ENCODE measurements at regions not wholly inside any gene's neighbourhood (a gene's known extent, or its start where the extent isn't known, plus 50 kb on each side); places are given as distances from the start of the nearest gene placed in this dataset.
A peak's percentile ranks its signal among the peaks of the same experiment; 100 is the strongest.

DNA sequence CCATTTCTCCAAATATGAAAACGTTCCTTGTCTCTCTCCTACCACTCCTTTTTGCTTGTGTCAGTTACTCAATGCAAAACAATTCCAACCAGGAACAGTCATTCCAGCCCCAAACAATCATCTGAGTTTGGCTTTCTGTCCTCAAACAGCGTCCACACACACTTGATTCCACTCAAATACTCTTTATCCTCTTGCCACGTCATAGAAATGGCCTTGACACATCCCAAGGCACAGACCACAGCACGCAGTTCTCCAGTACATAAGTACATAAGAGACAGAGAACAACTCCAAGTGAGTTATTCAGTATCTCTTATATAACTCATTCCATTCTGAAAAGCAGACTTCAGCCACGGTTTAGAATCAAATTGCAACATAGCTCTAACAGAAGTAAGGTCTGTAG is 299.2 kb downstream of the RPS29 start:
- Histone ChIP-seq H3K9me3 (no peaks in the 10 kb centered on the region), H3K4me1 (no peaks in the 10 kb centered on the region), H3K4me3 (no peak overlapping the region), H3K27me3 (peaks cover 0 to 8% (median 0%) of the 10 kb centered on the region in 4 donors), H3K36me3 (no peaks in the 10 kb centered on the region), H3K27ac (no peak overlapping the region)
- DNase-seq (no peak), FAIRE-seq (no peak), ATAC-seq (no peak)
- intact Hi-C loops (cut with DNase I) = no loop called here
- 24 to 28% methylated on average over 5 of the region's 5 CpGs for WGBS, 2 donors
- TF ChIP-seq, protein P1, sequence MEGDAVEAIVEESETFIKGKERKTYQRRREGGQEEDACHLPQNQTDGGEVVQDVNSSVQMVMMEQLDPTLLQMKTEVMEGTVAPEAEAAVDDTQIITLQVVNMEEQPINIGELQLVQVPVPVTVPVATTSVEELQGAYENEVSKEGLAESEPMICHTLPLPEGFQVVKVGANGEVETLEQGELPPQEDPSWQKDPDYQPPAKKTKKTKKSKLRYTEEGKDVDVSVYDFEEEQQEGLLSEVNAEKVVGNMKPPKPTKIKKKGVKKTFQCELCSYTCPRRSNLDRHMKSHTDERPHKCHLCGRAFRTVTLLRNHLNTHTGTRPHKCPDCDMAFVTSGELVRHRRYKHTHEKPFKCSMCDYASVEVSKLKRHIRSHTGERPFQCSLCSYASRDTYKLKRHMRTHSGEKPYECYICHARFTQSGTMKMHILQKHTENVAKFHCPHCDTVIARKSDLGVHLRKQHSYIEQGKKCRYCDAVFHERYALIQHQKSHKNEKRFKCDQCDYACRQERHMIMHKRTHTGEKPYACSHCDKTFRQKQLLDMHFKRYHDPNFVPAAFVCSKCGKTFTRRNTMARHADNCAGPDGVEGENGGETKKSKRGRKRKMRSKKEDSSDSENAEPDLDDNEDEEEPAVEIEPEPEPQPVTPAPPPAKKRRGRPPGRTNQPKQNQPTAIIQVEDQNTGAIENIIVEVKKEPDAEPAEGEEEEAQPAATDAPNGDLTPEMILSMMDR (IDR thresholded peaks at IDR 0.05) = no peak

DNA sequence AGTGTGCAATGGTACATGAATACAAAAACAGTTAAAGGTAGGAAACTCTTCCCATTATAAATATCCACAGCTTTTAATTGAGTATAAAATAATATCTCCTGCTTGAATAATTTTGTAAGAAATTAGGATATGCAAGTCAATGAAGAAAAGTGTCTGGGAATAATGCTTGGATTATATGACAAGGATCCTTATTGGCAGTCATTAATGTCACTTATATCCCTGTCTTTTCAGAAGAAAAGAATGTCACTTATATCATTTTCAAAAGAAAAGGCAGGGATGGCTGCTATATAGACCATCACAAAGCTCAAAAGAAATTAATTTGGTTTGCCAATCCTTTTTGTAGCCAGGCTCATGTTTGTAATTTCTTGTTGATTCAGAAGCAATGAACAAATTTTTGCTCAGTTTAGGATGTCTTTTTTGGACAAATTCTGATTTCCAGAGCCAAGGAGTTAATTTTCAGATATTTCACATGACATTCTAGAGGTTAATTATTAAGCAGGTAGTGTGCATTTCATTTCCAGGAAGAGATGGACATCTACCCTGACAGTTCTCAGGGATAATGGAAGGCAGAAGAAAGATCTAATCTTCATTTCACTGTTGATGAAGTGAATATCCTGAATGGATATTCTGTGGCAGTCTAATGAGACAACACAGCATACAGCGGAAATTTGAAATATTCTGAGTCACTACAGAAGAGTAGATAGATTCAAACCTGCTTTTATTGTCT is 299.8 kb downstream of the RPS29 start:
- no peak for ATAC-seq
- TF ChIP-seq, protein P1 (IDR thresholded peaks at IDR 0.05) = no peak

DNA sequence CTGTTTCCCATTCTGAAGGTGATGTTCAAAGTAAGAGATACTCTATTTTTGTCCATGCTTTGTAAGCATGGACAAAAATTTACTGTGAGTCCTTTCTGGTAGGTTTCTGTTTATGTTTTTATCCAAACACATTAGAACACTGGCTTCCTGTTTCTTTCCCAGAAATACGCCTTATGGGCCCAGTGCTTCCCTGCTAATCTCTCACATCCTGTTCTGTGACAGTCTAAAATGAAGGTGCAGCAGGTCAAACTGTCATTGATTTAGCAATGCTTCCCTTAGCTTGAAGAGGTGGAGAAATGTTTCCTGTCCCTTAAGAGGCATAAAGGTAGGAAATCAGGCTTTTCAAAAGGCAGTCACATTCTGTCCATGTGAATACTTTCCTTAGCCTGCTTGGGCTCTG is 305.6 kb downstream of the RPS29 start:
- Histone ChIP-seq H3K4me1 (no peaks in the 10 kb centered on the region), H3K27me3 (peaks cover 0 to 8% (median 0%) of the 10 kb centered on the region in 4 donors), H3K9me3 (no peaks in the 10 kb centered on the region), H3K4me3 (no peak overlapping the region), H3K27ac (no peak overlapping the region), H3K36me3 (no peaks in the 10 kb centered on the region)
- no peak for ATAC-seq
- DNase-seq = no peak
- FAIRE-seq = no peak
- WGBS, 2 donors = 26 to 32% methylated on average over 1 of the region's 1 CpG
- intact Hi-C loops (cut with DNase I) = no loop called here
- TF ChIP-seq, protein P1 (IDR thresholded peaks at IDR 0.05) = no peak

More for the DNA sequence above, 299.8 kb downstream of the RPS29 start:
- Histone ChIP-seq H3K4me3 (no peak overlapping the region), H3K4me1 (no peaks in the 10 kb centered on the region), H3K27me3 (peaks cover 0 to 8% (median 0%) of the 10 kb centered on the region in 4 donors), H3K36me3 (no peaks in the 10 kb centered on the region), H3K27ac (no peak overlapping the region), H3K9me3 (no peaks in the 10 kb centered on the region)
- FAIRE-seq (no peak), DNase-seq (no peak)
- whole genome bisulfite sequencing, 2 donors = 75 to 88% methylated on average over 1 of the region's 1 CpG
- intact Hi-C loops (cut with DNase I) = no loop called here

DNA sequence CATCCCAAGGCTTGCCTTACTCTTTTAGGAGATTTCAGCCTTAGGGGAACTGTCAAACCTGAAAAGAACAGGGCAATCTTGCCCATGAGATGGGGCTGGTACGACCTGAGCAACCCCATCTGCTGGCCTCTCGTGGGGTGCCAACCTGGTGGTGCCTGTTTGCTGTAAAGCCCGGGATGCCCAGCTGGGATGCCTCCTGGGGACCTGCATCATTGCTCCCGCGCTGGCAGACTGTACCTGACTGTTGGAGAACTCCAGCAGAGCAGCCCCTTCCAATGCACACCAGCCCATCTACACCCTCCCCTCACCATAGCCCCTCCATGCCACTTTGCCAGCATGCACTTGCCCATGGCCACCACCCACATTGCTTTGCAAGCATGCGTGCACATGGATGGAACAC is 335.7 kb downstream of the RPS29 start:
- H3K27me3 ChIP-seq = no peaks in the 10 kb centered on the region
- TF ChIP-seq, protein P1 (IDR thresholded peaks at IDR 0.05) = no peak
- H3K4me1 ChIP-seq = no peaks in the 10 kb centered on the region
- DNase-seq = peak in 1 of 6 donors; percentile 32
- no peaks in the 10 kb centered on the region for H3K36me3 ChIP-seq
- no peak for FAIRE-seq
- no peak overlapping the region for H3K4me3 ChIP-seq
- intact Hi-C loops (cut with DNase I) = no loop called here
- no peaks in the 10 kb centered on the region for H3K9me3 ChIP-seq
- no peak overlapping the region for H3K27ac ChIP-seq
- no peak for ATAC-seq
- 74 to 76% methylated on average over 6 of the region's 6 CpGs for WGBS, 2 donors

DNA sequence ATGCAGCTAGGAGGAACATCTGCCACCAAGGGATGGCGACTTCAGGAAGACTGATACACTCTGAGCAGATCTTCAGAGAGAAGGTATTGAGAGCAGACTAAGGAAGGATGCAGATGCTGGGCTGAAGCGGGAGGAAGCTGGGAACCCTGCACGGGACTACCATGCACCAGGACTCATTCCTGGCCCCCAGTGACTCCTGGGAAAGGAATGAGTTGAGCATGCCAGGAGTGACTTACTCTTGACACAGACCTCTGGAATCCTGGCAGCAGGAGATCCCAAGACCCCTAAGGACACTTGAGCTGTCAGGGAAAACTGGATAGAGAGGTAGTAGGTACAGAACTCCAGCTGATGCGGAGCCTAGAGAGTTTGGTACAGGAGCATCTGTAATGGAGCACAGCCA is 336.1 kb downstream of the RPS29 start:
- TF ChIP-seq, protein P1 (IDR thresholded peaks at IDR 0.05) = no peak
- FAIRE-seq (no peak), ATAC-seq (no peak), DNase-seq (no peak)
- 65 to 83% methylated on average over 4 of the region's 4 CpGs for WGBS, 2 donors
- no peak overlapping the region for H3K4me3 ChIP-seq
- intact Hi-C loops (cut with DNase I) = no loop called here
- H3K36me3 ChIP-seq = no peaks in the 10 kb centered on the region
- no peaks in the 10 kb centered on the region for H3K9me3 ChIP-seq
- no peaks in the 10 kb centered on the region for H3K27me3 ChIP-seq
- no peaks in the 10 kb centered on the region for H3K4me1 ChIP-seq
- H3K27ac ChIP-seq = no peak overlapping the region

All from pancreas (tissue), 10 donors.